ENCODE measurements at regions not wholly inside any gene's neighbourhood (a gene's known extent, or its start where the extent isn't known, plus 50 kb on each side); places are given as distances from the start of the nearest gene placed in this dataset.

- DNase-seq = no peak
Measured at GRCh38 chr9:79300068-79300467, 271.7 kb upstream of the TLE4 start.

GRCh38 chr9:79301085-79301484 is 270.7 kb upstream of the TLE4 start:
- no peak for DNase-seq

- DNase-seq = no peak
Measured at GRCh38 chr9:79301551-79302391, 270.0 kb upstream of the TLE4 start.

- no peak for DNase-seq
Measured at GRCh38 chr9:79302569-79302968, 269.2 kb upstream of the TLE4 start.

- DNase-seq = no peak
Measured at GRCh38 chr9:79308012-79308411, 263.8 kb upstream of the TLE4 start.

- no peak for DNase-seq
Measured at GRCh38 chr9:79312686-79313421, 258.9 kb upstream of the TLE4 start.

GRCh38 chr9:79325501-79325900 is 246.3 kb upstream of the TLE4 start:
- no peak for DNase-seq

- DNase-seq = no peak
Measured at GRCh38 chr9:79329861-79330260, 241.9 kb upstream of the TLE4 start.

GRCh38 chr9:79334001-79334400 is 237.8 kb upstream of the TLE4 start:
- no peak for DNase-seq

GRCh38 chr9:79334711-79335110 is 237.1 kb upstream of the TLE4 start:
- no peak for DNase-seq

GRCh38 chr9:79335987-79336386 is 235.8 kb upstream of the TLE4 start:
- DNase-seq = no peak

- DNase-seq = no peak
Measured at GRCh38 chr9:79341561-79341960, 230.2 kb upstream of the TLE4 start.

GRCh38 chr9:79346350-79347020 is 225.3 kb upstream of the TLE4 start:
- no peak for DNase-seq

GRCh38 chr9:79352322-79352721 is 219.4 kb upstream of the TLE4 start:
- DNase-seq = no peak

GRCh38 chr9:79353856-79354520 is 217.8 kb upstream of the TLE4 start:
- DNase-seq = no peak

- DNase-seq = no peak
Measured at GRCh38 chr9:79357194-79357593, 214.6 kb upstream of the TLE4 start.

- peak; percentile 59 to 62 for DNase-seq
Measured at GRCh38 chr9:79357616-79358015, 214.1 kb upstream of the TLE4 start.

- DNase-seq = no peak
Measured at GRCh38 chr9:79360387-79361347, 211.1 kb upstream of the TLE4 start.

- DNase-seq = no peak
Measured at GRCh38 chr9:79362100-79363081, 209.4 kb upstream of the TLE4 start.

GRCh38 chr9:79369676-79370075 is 202.1 kb upstream of the TLE4 start:
- no peak for DNase-seq

- DNase-seq = no peak
Measured at GRCh38 chr9:79371301-79371700, 200.5 kb upstream of the TLE4 start.

Data from inflammatory macrophage treated with lipopolysaccharide for 1 hour (primary cell).